Embryonic facial prominence (tissue), 1 donor: ENCODE measurements at regions not wholly inside any gene's neighbourhood (a gene's known extent, or its start where the extent isn't known, plus 50 kb on each side); places are given as distances from the start of the nearest gene placed in this dataset.

ENCODE experiments used
- DNase-seq: peaks from one replicate; pipeline ENCODE4 v3.0.0-alpha.2; 2016; ENCODE audit errors: extremely low spot score

DNA sequence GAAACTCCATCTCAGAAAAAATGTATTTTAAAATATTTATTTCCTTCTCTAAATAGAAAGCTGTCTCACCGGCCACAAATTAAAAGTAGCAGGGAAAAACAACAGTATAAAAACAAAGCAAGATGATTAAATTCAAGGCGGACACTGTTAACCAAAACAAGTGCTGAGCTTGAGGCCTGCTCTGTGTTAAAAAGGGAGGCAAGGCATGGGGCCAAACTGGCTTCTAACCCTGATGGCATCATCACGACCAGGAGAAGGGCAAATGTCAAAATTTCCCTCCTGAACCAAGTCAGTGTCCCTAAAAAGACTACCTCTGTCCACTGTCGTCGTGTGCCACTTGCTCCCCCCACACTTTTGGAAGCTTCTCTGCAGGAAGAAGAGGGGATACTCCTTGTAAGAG is 116.1 kb downstream of the MSX2 start:
- DNase-seq: no peak

DNA sequence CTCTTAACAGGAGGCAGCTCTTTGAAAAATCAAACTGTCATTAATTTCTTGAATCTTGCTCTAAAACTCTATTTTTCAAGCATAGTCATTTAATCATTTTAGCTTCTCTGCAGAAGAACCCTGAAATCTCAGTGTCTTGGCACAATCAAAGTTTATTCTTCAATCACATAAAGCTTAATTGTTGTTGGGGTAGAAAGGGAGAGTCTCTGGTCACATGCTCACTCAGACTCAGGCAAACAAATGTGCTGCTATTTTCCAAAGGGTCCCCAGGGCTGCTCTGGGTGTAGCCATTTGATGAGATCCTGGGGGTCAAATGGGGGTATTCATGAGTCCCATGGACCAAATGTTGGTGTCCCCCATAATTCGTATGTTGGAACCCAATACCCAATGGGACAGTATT is 114.8 kb downstream of the MSX2 start:
- no peak for DNase-seq

DNA sequence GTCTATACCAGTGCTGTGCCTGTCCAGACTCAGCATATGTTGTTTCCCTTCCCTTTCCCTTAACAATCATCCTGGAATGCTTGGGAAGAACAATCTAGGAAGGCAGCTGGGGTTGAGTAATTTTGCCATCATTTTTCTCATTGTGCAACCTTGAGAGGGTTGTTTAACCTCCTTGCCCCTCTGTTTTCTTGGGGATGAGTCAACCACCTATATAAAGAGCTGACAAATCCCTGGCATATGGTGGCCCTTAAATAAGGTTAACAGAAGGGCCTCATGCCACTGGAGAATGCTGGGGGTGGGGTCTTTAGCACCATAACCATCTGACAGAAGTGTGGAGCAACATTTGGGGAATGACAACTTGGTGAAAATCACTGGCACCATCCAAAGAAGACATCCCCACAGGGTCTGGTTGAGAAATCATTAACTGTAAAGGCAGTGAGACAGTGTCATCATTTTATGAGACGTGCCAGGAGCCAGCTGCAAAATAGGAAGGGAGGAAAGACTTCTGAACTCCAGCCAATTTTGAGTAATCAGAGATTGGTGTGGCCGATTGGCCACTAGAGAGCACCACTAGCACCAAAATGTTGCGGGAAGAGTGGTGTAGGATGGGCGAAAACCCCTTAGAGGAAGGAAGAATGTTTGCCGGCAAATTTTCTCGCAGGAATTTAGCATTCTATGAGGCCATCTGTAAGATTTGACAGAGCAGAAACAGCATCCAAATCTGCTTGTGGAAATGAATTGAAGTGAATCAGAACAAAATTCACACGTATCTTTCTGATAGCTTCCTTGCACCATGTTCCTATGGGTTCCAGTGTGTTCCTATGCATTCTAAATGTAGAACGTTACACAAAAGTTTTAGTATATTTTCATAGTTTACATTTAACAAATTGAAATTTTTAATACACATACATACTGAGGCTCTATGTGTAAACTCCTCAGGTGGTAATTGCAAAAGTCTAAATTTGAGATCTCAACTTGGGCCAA is 113.8 kb downstream of the MSX2 start:
- no peak for DNase-seq

DNA sequence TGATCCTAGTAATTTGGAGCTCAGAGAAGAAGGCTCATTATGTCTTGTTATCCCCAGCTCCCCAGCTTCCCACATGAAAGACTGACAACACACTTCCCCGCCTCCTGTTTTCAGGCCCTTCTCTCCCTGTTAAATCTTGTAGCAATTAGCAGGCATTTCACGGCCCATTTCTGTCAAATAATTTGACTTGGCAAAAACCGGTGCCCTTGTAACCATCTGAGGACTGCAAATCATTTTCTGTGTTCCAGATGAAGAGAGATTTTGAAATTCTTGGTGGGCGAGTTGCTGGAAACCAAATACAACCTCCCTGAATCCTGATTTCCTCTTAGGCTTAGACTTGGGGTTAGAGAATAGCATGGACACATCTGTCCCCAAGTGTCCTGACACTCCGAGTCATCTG is 109.7 kb downstream of the MSX2 start:
- DNase-seq: no peak

DNA sequence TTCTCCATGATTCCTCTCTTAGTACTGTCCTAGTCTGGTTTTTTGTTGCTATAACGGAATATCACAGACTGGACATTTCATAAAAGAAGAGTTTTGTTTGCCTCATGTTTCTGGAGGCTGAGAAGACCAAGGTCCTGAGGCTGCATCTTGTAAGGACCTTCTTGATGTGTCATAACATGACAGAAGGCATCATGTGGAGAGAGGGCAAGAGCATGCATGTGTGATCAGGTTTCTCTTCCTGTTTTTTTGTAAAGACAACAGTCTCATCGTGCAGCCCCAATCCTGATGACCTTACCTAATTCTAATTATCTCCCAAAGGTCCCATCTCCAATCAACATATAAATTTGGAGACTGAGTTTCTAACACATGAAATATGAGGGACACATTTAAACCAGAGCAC is 108.4 kb downstream of the MSX2 start:
- DNase-seq: no peak

DNA sequence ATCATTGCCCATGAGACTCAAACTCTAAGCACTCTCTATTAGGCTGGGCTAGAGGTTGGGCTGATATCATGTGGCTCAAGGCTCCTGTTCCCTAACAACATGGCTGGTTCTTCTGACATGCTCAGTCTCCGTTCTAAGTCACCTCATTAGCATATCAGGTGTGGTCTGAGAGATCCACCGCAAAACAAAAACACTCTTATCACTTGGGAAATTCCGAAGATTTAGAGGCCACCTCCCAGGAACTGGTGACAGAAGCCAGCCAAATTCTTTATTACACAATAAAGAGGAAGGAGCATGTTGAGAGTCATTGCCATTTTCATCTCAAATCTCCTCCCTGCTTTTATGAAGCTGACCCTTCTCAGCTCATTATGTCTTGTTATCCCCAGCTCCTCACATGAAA is 107.6 kb downstream of the MSX2 start:
- no peak for DNase-seq

DNA sequence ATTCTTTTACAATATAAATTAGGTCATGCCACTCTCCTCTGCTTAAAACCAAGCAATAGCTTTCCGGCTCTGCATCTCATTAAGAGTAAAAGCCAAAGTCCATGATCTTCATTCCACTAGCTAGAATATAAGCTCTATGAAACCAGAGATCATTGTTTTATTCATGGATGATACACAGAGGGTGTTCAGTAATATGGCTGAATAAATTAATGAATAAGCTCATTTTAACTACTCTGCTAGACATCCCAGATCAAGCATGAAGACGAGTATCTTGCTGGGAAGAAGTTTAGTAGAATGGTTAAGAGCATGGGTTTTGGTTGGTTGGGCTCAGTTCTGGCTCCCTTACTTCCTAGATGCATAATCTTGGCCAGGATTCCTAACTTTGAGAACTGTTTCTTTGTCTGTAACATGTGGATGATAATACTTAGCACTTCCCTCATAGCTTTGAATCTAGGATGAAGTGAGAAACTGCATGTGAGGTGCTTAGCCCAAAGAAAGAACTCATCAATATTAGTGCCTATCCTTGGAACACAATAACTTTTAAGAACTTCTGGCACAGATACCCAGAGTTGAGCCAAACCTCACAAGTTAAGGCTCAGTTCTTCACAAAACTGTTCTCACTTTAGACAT is 106.8 kb downstream of the MSX2 start:
- DNase-seq: no peak

DNA sequence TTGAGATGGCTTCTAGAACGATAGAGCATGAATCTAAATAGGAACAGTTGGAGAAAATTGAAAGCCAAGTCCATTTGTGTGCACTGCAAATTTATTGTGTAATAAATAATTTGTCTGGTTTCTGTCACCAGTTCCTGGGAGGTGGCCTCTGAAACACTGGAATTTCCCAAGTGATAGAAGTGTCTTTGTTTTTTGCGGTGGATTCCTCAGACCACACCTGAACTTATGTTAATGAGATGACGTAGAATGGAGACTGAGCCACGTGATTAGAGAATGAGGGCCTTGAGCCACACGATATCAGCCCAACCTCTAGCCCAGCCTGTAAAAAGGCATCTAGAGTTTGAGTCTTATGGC is 105.1 kb downstream of the MSX2 start:
- no peak for DNase-seq

DNA sequence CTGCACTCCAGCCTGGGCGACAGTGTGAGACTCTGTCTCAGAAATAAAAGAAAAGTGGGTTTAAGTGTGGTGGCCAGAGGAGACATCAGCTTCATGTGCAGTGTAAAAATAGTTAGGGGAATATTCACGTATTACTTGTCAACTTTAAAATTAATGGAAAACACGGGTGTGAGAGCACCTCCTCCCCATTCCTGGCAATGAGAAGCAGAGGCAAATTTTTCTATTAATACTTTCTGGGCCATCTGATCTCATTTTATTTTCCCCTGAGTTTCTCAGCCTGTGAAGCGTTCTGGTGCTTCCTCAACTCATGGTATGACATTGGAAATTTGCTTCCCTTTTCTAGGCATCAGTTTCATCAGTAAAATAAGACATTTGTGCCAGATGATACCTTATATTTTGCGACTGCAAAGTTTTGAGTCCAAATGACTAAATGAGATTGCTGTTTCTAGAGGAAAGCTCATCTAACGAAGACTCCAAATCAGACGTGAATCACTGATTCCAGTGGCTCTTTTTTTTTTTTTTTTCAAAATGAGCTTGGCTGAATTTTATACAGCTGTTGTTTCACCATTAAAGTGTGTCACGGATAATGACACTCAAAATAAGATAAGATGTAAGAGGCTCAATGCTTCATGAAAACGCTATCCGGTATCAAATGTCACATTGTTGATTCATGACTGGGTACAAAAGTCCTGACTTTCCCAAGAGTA is 104.6 kb downstream of the MSX2 start:
- no peak for DNase-seq

DNA sequence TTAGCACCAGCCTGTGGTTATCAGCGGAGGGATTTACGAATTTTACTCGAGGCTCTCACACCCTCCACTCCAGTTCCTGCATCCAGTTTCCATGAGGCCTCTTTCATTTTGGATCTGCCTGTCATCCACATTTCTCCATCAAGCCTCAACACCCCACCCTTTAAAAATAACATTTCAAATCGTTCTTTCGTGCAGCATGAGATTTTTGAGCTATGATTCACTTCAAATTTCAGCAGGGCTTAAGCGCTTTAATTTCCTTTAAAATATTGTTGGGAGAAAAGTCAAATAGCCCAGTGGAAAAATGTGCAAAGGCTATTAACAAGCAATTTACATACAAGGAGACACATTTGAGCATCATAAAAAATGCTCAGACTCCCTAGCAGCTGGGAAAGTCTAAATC is 103.2 kb downstream of the MSX2 start:
- no peak for DNase-seq

DNA sequence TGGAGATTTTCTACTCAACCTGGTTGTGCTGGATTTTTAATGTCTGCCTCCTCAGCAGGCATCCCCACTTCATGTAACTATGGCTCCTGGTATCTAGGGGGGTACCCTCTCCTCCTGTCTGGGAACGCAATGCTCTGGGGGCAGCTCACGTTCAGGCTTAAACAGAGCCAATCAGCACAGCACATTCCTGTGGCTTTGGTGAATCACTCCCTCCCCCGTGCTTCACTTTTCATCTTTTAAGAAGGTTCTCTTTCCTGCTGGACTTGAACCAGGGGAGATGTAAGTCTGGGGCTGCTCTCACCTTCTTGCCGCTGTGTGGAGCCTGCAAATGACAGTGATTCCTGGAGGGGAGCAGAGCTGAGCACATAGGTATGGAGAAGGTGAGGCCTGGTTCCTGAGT is 101.2 kb downstream of the MSX2 start:
- DNase-seq: no peak

DNA sequence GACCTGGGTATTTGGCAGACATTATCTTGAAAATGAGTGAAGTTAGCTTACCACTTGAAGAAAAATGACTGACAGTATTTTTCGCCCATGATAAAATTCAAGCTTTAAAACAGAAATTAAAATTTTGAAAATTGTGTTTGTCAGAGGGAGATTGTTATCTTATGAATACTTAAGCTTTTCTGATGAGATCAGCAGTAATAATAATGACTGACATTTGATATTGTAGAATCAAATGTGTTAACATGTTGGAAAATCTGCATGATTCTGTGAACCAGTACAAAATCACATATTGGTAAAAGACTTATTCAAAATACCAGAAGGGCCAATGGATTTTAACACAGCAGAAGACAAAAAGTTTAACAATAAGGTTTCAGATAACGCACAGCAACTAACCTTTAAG is 94.0 kb downstream of the MSX2 start:
- DNase-seq: no peak

DNA sequence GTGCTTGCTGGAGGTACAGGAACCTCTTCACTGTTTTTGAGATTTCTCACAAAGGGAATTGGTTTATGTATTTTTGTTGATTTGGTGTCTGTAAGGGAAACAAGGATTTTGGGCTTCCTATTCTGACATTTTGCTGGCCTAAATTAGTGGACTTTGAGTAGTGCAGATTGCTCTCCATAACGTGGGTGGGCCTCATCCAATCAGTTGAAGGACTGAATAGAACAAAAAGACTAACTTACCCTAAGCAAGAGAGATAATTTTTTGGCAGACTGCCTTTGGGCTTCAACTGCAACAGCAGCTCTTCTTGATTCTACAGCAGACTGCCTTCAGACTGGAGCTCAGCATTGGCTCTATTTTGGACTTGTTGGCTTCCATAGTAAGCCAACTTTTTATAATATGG is 93.2 kb downstream of the MSX2 start:
- no peak for DNase-seq

DNA sequence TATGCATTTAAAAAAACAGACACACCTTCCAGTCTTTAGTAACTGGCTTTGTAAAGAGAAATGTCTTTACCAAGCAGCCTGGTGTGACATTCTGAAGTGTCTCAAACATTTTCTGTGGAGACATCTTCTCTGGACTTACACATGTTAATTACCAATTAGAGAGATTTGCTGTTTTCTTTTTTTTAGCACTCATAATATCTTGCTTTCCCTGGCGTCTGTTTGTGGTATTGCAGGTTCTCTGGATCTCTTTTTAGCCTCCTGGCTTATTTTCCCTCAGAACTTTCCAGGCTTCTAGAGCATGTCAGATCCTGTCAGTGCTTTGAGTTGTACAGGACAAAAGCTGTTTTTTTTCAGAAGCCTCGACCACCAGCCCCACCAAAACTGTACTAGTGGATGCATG is 92.5 kb downstream of the MSX2 start:
- DNase-seq: no peak

DNA sequence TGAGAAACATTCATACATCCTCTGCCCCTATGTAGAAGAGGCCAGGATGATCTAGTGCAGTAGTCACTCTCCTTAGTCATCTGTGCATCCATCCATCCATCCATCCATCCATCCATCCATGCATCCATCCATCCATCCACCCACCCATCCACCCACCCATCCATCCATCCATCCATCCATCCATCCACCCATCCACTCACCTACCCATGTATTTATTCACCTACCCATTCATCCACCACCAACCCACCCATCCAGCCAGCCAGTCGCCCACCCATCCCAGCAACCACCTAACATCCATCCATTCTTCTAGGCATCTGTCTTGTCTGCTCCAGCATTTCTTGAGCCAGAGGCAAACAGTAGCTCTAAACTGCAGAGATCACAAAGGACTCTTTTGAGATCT is 87.1 kb downstream of the MSX2 start:
- no peak for DNase-seq

DNA sequence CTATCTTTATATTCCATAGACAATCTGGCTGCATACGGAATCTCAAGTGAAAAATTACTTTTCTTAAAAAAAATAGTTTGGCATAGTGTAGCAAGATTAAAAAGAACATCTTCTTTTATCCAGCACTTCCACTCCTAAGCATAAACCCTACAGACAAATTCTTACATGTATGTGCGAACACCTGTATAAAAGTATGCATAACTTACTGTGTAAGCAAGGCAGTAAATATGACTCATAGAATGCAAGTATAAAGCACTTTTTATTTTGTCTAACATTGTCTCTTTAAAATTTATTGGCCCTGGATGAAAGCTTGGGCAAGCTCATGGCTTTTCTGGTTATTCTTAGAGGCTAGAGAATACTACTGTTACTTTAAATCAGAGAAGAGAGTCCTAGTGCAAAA is 86.4 kb downstream of the MSX2 start:
- DNase-seq: no peak

DNA sequence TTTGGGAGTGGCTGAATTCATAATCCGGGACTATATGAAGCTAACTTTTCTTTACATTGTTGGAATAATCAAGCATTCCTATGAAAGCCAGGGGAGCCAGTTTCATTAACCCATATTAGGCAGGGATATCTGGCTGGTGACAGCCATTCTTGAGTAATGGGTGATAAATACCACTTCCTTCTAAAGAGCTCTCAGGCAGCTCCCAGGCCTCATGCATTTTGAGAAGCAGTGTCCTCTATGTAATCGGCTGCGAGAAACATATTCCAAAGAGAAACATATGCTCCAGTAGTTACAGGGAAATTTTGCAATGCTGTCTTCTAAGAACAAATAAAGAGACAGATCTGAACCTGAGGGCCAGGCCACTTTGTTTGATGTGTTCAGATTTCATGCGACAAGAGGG is 83.1 kb downstream of the MSX2 start:
- DNase-seq: no peak

DNA sequence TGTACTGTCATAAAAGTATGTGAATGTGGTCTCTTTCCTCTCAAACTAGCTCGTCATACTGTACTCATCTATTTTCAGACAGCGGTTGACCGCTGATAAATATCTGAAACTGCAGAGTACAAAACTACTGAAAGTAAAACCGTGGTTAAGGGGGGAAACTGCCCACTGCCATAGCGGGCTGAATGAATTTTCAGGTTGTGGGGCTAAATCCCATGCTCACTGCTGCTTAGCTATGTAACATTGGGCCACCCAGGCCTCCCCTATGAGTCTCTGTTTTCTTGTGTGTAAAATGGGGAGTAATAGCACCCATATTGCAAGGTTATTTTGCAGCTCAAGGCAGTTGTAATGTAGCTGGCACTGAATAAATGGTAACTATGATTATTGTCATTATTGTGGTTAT is 82.3 kb downstream of the MSX2 start:
- DNase-seq: no peak

DNA sequence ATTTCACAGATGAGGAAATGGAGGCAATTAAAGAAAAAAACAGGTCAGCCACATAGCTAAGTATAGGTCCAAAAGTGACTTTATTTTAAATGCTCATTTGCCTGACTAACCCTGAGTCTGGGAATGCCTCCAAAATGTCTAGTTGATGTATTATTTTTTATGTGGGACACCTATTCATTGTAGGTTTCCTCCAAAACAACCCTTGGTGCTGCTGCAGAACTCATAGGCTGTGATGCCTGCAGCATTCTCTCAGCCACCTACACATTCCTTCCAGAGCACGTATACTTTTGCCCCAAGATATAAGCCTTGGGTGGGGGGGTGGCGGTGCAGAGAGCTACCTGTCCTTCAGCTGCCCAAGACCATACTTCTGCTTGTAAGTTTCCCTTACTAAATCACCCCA is 77.4 kb downstream of the MSX2 start:
- DNase-seq: no peak

DNA sequence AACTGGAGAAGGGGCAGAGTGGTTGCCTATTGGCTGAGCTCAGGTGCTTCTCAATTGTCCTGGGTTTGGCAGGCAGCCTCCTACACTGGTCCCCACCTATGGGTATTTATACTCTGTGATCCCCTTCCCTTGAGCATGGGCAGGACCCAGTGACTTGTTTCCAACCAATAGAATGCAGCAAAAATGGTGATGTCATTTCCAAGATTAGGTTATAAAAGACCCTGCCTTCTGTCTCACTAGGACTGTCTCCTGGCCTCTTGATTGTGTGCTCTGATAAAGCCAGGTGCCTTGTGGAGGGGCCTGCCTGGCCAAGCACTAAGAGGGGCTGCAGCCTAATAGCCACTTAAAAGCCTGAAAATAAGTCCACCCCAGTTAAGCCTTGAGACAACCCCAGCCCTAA is 76.1 kb downstream of the MSX2 start:
- DNase-seq: no peak

DNA sequence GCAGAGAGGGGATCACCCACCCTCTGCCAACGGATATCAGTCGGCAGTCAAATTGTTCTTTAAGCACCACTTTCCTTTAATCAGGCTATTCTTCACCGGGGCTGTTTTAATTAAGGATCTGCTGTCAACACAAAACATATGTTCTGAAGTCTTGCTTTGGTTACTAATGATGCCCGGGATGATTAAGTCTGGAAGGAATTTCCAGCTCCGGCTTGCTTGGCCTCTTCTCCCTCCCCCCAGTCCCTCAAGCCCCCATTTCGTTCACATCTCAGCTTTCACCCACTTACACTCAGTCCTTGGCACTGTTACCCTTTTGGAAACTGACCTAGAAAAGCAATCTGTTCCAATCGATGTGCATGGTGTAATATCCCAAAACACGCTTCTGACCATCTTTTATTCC is 74.7 kb downstream of the MSX2 start:
- DNase-seq: peak; percentile 42

DNA sequence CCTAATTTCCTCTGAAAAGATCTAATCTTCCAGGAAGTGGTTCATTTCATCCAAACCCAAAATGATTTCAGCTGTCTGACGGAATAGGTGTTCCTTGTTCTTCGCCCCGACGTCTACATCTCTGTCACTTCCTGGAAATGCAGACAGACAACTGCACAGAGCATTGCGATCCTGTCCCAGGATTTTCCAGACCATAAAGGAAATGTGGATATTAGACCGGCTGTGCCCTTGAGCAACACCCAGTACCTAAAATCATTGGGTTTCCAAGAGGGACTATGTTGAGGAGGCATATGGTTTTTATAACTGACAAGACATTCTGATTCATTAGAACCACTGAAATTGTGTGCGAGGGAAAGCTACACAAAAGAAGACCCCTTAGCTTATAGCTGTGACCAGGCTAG is 74.2 kb downstream of the MSX2 start:
- no peak for DNase-seq

DNA sequence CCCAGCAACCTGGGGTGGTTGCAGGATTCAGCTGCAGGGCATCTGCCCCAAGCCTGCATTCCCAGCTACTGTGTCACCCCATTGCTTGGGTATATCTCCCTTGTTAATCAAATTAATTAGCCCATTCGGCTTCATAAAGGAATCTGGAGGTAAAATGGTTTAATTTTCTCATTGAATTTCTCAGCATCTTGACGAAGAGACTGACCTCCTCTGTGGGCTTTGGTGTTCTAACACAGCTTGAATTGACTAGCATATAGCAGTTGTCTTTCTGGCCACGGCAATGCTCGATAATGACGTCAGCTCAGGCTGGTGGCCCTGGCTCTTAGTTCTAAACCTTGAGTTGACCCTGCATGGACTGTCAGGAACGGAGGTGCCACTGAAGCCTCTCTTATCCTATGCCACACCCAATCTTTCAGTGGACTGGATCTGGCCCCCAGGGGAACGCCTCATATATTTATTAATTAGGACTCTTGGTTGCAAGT is 72.4 kb downstream of the MSX2 start:
- DNase-seq: no peak
